MM.1S (cell line): ENCODE measurements at regions not wholly inside any gene's neighbourhood (a gene's known extent, or its start where the extent isn't known, plus 50 kb on each side); places are given as distances from the start of the nearest gene placed in this dataset.

Source experiments
- DNase-seq: peaks from one replicate; pipeline ENCODE4 v3.0.0-alpha.2; 2015
- H2AFZ ChIP-seq: fragments of 300-600 bp; sonication (generic); 2 replicates; pipeline ENCODE4 v1.6.0; 2016; ENCODE audit warnings: antibody characterized with exemption, low read length
- H3F3A ChIP-seq: fragments of 300-600 bp; sonication (generic); 2 replicates; pipeline ENCODE4 v1.6.1; 2016; ENCODE audit warnings: mild to moderate bottlenecking, antibody characterized with exemption, low read length, moderate library complexity, mixed read lengths; ENCODE audit not compliant: insufficient read depth
- H3K27ac ChIP-seq: fragments of 300-600 bp; sonication (generic); 2 replicates; pipeline ENCODE4 v1.5.1; 2016; ENCODE audit warnings: mild to moderate bottlenecking, low read length
- H3K27me3 ChIP-seq: fragments of 300-600 bp; sonication (generic); replicated peaks from 2 replicates; pipeline ENCODE4 v1.6.0; 2016; ENCODE audit warnings: low read length; ENCODE audit not compliant: insufficient read depth
- H3K36me3 ChIP-seq: fragments of 300-600 bp; sonication (generic); replicated peaks from 2 replicates; pipeline ENCODE4 v1.6.1; 2016; ENCODE audit warnings: mild to moderate bottlenecking, low read length, mixed read lengths; ENCODE audit not compliant: insufficient read depth
- H3K4me1 ChIP-seq: fragments of 300-600 bp; sonication (generic); 2 replicates; pipeline ENCODE4 v1.6.1; 2016; ENCODE audit warnings: low read length, mixed read lengths
- H3K4me2 ChIP-seq: fragments of 300-600 bp; sonication (generic); 2 replicates; pipeline ENCODE4 v1.6.0; 2016; ENCODE audit warnings: low read depth, low read length
- H3K4me3 ChIP-seq: fragments of 300-600 bp; sonication (generic); 2 replicates; pipeline ENCODE4 v1.5.1; 2016; ENCODE audit warnings: low read length, mixed read lengths
- H3K79me2 ChIP-seq: fragments of 300-600 bp; sonication (generic); 2 replicates; pipeline ENCODE4 v1.6.1; 2016; ENCODE audit warnings: mixed run types, low read length, mixed read lengths
- H3K9ac ChIP-seq: fragments of 300-600 bp; sonication (generic); 2 replicates; pipeline ENCODE4 v1.6.1; 2016; ENCODE audit warnings: low read length, mixed read lengths
- H3K9me2 ChIP-seq: fragments of 300-600 bp; sonication (generic); replicated peaks from 2 replicates; pipeline ENCODE4 v1.6.1; 2016; ENCODE audit warnings: mild to moderate bottlenecking, low read length, mixed read lengths; ENCODE audit not compliant: insufficient read depth
- H3K9me3 ChIP-seq: fragments of 300-600 bp; sonication (generic); replicated peaks from 2 replicates; pipeline ENCODE4 v1.6.1; 2016; ENCODE audit warnings: mild to moderate bottlenecking, low read length, mixed read lengths; ENCODE audit not compliant: insufficient read depth
- H4K20me1 ChIP-seq: fragments of 300-600 bp; sonication (generic); 2 replicates; pipeline ENCODE4 v1.6.1; 2016; ENCODE audit warnings: mild to moderate bottlenecking, low read length, moderate library complexity, mixed read lengths; ENCODE audit not compliant: insufficient read depth
- CTCF ChIP-seq: fragments of 300-600 bp; sonication (generic); IDR thresholded peaks from 2 replicates; pipeline ENCODE4 v1.5.1; 2016; ENCODE audit warnings: antibody characterized with exemption, low read length, mixed read lengths
- EZH2 ChIP-seq: fragments of 300-600 bp; sonication (generic); optimal IDR thresholded peaks from 2 replicates; pipeline ENCODE3; 2017; ENCODE audit warnings: low read depth, mild to moderate bottlenecking, antibody characterized with exemption, low read length, mixed read lengths
- EZH2phosphoT487 ChIP-seq: fragments of 300-600 bp; sonication (generic); IDR thresholded peaks from 2 replicates; pipeline ENCODE4 v1.6.1; 2018; ENCODE audit warnings: antibody characterized with exemption, low read length

- no peak for DNase-seq
- Histone ChIP-seq H3K9me2 (no peaks in the 10 kb centered on the region), H3K4me1 (no peaks in the 10 kb centered on the region), H3K79me2 (no peaks in the 10 kb centered on the region), H2AFZ (no peak overlapping the region), H3K9me3 (no peaks in the 10 kb centered on the region), H3K4me2 (no peak overlapping the region), H3K27ac (no peak overlapping the region), H3K36me3 (no peaks in the 10 kb centered on the region), H3K4me3 (no peak overlapping the region), H4K20me1 (no peaks in the 10 kb centered on the region), H3K9ac (no peak overlapping the region), H3F3A (no peaks in the 10 kb centered on the region), H3K27me3 (no peaks in the 10 kb centered on the region)
- no peak for TF ChIP-seq EZH2
- TF ChIP-seq EZH2phosphoT487 = no peak
- no peak for TF ChIP-seq CTCF
Observed at GRCh38 chr14:81668626-81669274, 135.1 kb upstream of the SEL1L start.

GRCh38 chr14:81669308-81669707 lies 135.7 kb upstream of the SEL1L start:
- no peak for DNase-seq
- H3K27ac ChIP-seq = no peak overlapping the region

DNA sequence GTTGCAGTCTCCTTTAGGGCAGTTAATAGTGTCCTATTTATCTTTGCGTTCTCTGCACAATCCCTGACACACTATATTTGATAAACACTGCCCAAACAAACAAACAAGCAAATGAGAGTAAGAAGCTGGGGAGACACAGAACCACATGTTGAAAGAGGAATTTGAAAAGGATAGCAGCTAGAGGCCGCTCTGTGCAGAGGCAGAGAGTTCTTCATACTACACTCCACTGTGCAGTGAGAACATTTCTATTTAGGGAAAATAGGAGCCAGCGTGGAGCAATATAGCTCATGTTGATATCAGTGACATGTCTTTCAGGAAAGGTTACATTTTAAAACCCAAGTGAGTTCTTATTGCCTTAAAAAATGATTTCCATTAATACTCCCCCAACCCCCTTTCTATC lies 140.3 kb upstream of the SEL1L start:
- TF ChIP-seq EZH2 = no peak
- no peak for TF ChIP-seq EZH2phosphoT487
- TF ChIP-seq CTCF = no peak
- H3K9ac ChIP-seq = no peak overlapping the region
- H3K27me3 ChIP-seq = no peaks in the 10 kb centered on the region
- no peak overlapping the region for H3K4me3 ChIP-seq
- no peak for DNase-seq
- no peaks in the 10 kb centered on the region for H4K20me1 ChIP-seq
- no peak overlapping the region for H3K27ac ChIP-seq
- H3K4me2 ChIP-seq = no peak overlapping the region
- no peaks in the 10 kb centered on the region for H3K4me1 ChIP-seq
- no peaks in the 10 kb centered on the region for H3F3A ChIP-seq
- H3K9me2 ChIP-seq = no peaks in the 10 kb centered on the region
- H3K79me2 ChIP-seq = no peaks in the 10 kb centered on the region
- H3K36me3 ChIP-seq = no peaks in the 10 kb centered on the region
- H3K9me3 ChIP-seq = no peaks in the 10 kb centered on the region
- no peak overlapping the region for H2AFZ ChIP-seq

More at GRCh38 chr14:81669308-81669707, 135.7 kb upstream of the SEL1L start:
- H3K4me2 ChIP-seq = no peak overlapping the region
- H3K9me2 ChIP-seq = no peaks in the 10 kb centered on the region
- no peaks in the 10 kb centered on the region for H3K4me1 ChIP-seq
- H3K9ac ChIP-seq = no peak overlapping the region
- no peaks in the 10 kb centered on the region for H3K27me3 ChIP-seq
- no peaks in the 10 kb centered on the region for H3K79me2 ChIP-seq
- H3K36me3 ChIP-seq = no peaks in the 10 kb centered on the region
- no peak overlapping the region for H2AFZ ChIP-seq
- H3K9me3 ChIP-seq = no peaks in the 10 kb centered on the region
- H3F3A ChIP-seq = no peaks in the 10 kb centered on the region
- H3K4me3 ChIP-seq = no peak overlapping the region
- H4K20me1 ChIP-seq = no peaks in the 10 kb centered on the region
- TF ChIP-seq EZH2 (no peak), CTCF (no peak), EZH2phosphoT487 (no peak)
